ENCODE measurements at regions not wholly inside any gene's neighbourhood (a gene's known extent, or its start where the extent isn't known, plus 50 kb on each side); places are given as distances from the start of the nearest gene placed in this dataset.

DNA sequence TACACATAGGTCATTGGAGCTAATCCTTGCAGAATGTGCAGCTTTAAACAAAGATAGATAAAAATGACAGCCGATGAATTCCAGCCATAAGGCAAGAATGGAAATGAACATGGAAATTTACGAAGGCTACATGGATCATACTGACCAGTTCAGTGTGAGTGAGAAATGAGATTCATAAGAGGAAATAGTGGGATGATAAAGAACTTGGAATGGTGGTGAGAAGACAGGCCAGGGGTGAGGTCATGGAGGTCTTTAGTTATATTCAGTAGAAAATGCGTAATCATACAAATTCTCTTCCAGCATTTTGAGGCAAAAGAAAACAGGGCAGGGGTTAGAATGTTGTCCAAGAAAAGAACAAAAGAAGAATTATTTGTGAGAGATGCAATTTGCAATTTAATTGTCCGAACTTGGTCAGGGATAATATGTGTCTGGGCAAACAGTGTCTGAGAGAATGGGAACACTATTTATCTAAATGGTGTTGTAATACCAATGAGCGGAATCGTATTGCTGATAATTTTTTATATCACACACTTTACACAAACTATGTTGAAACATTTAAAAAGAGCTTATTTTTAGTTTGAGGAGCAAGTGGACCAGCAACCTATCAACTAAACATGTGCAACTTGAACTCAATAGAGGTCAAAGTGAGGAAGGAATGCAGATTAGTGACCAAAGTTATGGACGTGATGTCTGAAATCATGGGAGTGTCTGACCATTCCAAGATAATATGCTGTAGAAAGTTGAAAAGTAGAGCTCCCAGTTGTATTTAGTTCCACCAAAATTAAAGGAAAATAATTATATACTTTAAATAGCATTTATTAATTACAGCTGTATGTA, 739.0 kb upstream of the NCAM2 start:
- no peaks in the 10 kb centered on the region for H3K79me2 ChIP-seq (ENCODE audit: insufficient read depth, low read depth, low read length)
- CTCF ChIA-PET (ENCODE audit: unreplicated experiment) = no interaction called here
- no TSS peak for BruUV-seq (replicated peaks)
- H2AFZ ChIP-seq (ENCODE audit: low read length) = no peak overlapping the region
- no peak for DNase-seq (ENCODE audit: low spot score)
- no peak overlapping the region for H3K27ac ChIP-seq (ENCODE audit: low read depth, low read length, poor library complexity, severe bottlenecking)
- H3K9me3 ChIP-seq (ENCODE audit: low read length) = peaks cover 5% of the 10 kb centered on the region; the same call in 1 of the 2 replicates
- intact Hi-C loops (cut with micrococcal nuclease; ENCODE audit: unreplicated experiment) = no loop called here
- H3K4me2 ChIP-seq (ENCODE audit: low read length) = no peak overlapping the region
- H3K36me3 ChIP-seq (ENCODE audit: insufficient read depth, low read length) = no peaks in the 10 kb centered on the region
- POLR2A ChIA-PET = interaction anchor here (1.4 kb wide), 1 partner anchor 9 kb away, joined by 5 read pairs; no protein-coding TSS in a partner anchor
- H3K9me2 ChIP-seq (ENCODE audit: insufficient read depth, low read length) = no peaks in the 10 kb centered on the region
- TF ChIP-seq, protein P1, sequence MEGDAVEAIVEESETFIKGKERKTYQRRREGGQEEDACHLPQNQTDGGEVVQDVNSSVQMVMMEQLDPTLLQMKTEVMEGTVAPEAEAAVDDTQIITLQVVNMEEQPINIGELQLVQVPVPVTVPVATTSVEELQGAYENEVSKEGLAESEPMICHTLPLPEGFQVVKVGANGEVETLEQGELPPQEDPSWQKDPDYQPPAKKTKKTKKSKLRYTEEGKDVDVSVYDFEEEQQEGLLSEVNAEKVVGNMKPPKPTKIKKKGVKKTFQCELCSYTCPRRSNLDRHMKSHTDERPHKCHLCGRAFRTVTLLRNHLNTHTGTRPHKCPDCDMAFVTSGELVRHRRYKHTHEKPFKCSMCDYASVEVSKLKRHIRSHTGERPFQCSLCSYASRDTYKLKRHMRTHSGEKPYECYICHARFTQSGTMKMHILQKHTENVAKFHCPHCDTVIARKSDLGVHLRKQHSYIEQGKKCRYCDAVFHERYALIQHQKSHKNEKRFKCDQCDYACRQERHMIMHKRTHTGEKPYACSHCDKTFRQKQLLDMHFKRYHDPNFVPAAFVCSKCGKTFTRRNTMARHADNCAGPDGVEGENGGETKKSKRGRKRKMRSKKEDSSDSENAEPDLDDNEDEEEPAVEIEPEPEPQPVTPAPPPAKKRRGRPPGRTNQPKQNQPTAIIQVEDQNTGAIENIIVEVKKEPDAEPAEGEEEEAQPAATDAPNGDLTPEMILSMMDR (conservative IDR thresholded peaks at IDR 0.05; ENCODE audit: low read length) = no peak
- no peak for TF ChIP-seq EZH2phosphoT487 (IDR thresholded peaks at IDR 0.05; ENCODE audit: borderline replicate concordance, low read depth, low read length)
- no peaks in the 10 kb centered on the region for H4K20me1 ChIP-seq (ENCODE audit: insufficient read depth, low read length)
- H3K4me1 ChIP-seq (ENCODE audit: insufficient read depth, low read length, poor library complexity, severe bottlenecking) = no peaks in the 10 kb centered on the region
- no peak overlapping the region for H3K4me3 ChIP-seq (ENCODE audit: low read depth, low read length, poor library complexity, severe bottlenecking)

DNA sequence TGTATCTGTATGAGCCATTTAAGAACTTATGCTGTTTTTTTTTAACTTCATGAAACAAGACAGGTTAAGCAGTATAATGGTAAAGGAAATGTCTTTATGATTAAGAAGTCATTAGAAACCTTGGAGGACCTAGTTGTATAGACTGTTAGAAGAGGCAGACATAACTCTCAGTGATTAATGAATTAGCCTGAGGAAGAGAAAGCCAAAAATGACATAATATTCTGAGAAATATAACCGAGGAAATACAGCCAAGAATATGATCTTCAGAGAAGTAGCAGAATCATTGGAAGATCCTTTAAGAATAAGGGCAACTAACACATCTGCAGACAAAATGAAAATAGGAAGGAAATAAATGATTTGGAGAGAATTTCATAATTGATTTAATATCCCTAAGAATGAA, 738.1 kb upstream of the NCAM2 start:
- Histone ChIP-seq H3K4me3 (ENCODE audit: low read depth, low read length, poor library complexity, severe bottlenecking) (no peak overlapping the region), H3K9me2 (ENCODE audit: insufficient read depth, low read length) (no peaks in the 10 kb centered on the region), H3K27ac (ENCODE audit: low read depth, low read length, poor library complexity, severe bottlenecking) (no peak overlapping the region), H2AFZ (ENCODE audit: low read length) (no peak overlapping the region), H3K36me3 (ENCODE audit: insufficient read depth, low read length) (no peaks in the 10 kb centered on the region), H3K4me1 (ENCODE audit: insufficient read depth, low read length, poor library complexity, severe bottlenecking) (no peaks in the 10 kb centered on the region), H3K9me3 (ENCODE audit: low read length) (peaks cover 5% of the 10 kb centered on the region; the same call in 1 of the 2 replicates), H3K4me2 (ENCODE audit: low read length) (no peak overlapping the region), H3K79me2 (ENCODE audit: insufficient read depth, low read depth, low read length) (no peaks in the 10 kb centered on the region), H4K20me1 (ENCODE audit: insufficient read depth, low read length) (no peaks in the 10 kb centered on the region)
- DNase-seq (ENCODE audit: low spot score) = no peak
- CTCF ChIA-PET (ENCODE audit: unreplicated experiment) = no interaction called here
- POLR2A ChIA-PET = interaction anchor here (1.4 kb wide), 1 partner anchor 10 kb away, joined by 5 read pairs; no protein-coding TSS in a partner anchor
- intact Hi-C loops (cut with micrococcal nuclease; ENCODE audit: unreplicated experiment) = no loop called here
- no peak for TF ChIP-seq EZH2phosphoT487 (IDR thresholded peaks at IDR 0.05; ENCODE audit: borderline replicate concordance, low read depth, low read length)
- TF ChIP-seq, protein P1 (conservative IDR thresholded peaks at IDR 0.05; ENCODE audit: low read length) = no peak
- BruUV-seq (replicated peaks) = no TSS peak

DNA sequence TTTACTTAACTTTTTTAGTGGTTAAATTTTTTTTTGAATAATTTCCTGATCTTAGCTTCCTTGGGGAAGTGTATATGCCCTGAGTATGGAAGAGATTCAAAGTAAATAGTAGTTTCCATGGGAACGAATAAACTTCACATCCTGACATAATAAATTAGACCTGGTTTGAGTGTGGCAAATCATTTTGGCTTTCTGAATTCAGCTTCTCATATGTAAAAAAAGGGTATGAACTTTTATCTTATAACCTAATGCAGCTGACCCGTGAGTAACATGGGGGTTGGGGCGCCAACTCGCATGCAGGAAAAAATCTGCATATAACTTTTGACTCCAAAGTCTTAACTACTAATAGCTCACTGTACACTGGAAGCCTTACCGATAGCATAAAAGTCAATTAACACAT, 736.8 kb upstream of the NCAM2 start:
- no peak overlapping the region for H3K27ac ChIP-seq (ENCODE audit: low read depth, low read length, poor library complexity, severe bottlenecking)
- ChIA-PET POLR2A (no interaction called here), CTCF (ENCODE audit: unreplicated experiment) (no interaction called here)
- H3K4me2 ChIP-seq (ENCODE audit: low read length) = no peak overlapping the region
- TF ChIP-seq EZH2phosphoT487 (IDR thresholded peaks at IDR 0.05; ENCODE audit: borderline replicate concordance, low read depth, low read length) = no peak
- TF ChIP-seq, protein P1 (conservative IDR thresholded peaks at IDR 0.05; ENCODE audit: low read length) = no peak
- no peaks in the 10 kb centered on the region for H3K9me2 ChIP-seq (ENCODE audit: insufficient read depth, low read length)
- H3K9me3 ChIP-seq (ENCODE audit: low read length) = peaks cover 14% of the 10 kb centered on the region; the same call in 1 of the 2 replicates
- H4K20me1 ChIP-seq (ENCODE audit: insufficient read depth, low read length) = no peaks in the 10 kb centered on the region
- H3K79me2 ChIP-seq (ENCODE audit: insufficient read depth, low read depth, low read length) = no peaks in the 10 kb centered on the region
- H3K4me1 ChIP-seq (ENCODE audit: insufficient read depth, low read length, poor library complexity, severe bottlenecking) = no peaks in the 10 kb centered on the region
- H3K4me3 ChIP-seq (ENCODE audit: low read depth, low read length, poor library complexity, severe bottlenecking) = no peak overlapping the region
- BruUV-seq (replicated peaks) = no TSS peak
- no peak overlapping the region for H2AFZ ChIP-seq (ENCODE audit: low read length)
- intact Hi-C loops (cut with micrococcal nuclease; ENCODE audit: unreplicated experiment) = no loop called here
- no peaks in the 10 kb centered on the region for H3K36me3 ChIP-seq (ENCODE audit: insufficient read depth, low read length)
- no peak for DNase-seq (ENCODE audit: low spot score)

Data from OCI-LY7 (cell line).